GM12875 (cell line): ENCODE measurements at regions not wholly inside any gene's neighbourhood (a gene's known extent, or its start where the extent isn't known, plus 50 kb on each side); places are given as distances from the start of the nearest gene placed in this dataset.

Source experiments
- H3K4me3 ChIP-seq: one replicate; pipeline ENCODE4 v1.5.1; 2011; ENCODE audit warnings: low read depth, low read length, control low read depth
- TF ChIP-seq, protein P1 (sequence below): IDR thresholded peaks from 2 replicates; pipeline ENCODE4 v1.5.1; 2011; ENCODE audit warnings: low read depth, mild to moderate bottlenecking, control low read depth, inconsistent platforms, low read length, moderate library complexity, borderline replicate concordance; ENCODE audit not compliant: insufficient read depth

DNA sequence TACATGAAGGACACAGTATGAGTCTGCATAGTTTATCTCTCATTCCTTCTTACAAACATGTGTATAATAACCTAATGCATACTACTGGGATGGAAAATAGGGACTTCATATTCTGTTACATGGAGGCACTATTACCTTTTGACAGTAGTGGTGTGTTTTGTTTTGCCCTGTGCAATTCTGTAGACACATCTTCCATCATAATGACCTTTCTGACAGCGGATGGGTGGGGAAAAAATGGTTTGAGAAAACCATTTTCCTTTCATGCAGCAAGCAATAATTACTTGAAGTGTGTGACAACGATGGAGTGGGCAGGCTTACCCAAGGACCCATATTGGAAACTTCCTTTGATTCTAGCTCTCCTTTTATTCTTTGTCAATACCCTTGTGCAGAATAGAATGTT is 153.6 kb upstream of the ONECUT1 start:
- TF ChIP-seq, protein P1, sequence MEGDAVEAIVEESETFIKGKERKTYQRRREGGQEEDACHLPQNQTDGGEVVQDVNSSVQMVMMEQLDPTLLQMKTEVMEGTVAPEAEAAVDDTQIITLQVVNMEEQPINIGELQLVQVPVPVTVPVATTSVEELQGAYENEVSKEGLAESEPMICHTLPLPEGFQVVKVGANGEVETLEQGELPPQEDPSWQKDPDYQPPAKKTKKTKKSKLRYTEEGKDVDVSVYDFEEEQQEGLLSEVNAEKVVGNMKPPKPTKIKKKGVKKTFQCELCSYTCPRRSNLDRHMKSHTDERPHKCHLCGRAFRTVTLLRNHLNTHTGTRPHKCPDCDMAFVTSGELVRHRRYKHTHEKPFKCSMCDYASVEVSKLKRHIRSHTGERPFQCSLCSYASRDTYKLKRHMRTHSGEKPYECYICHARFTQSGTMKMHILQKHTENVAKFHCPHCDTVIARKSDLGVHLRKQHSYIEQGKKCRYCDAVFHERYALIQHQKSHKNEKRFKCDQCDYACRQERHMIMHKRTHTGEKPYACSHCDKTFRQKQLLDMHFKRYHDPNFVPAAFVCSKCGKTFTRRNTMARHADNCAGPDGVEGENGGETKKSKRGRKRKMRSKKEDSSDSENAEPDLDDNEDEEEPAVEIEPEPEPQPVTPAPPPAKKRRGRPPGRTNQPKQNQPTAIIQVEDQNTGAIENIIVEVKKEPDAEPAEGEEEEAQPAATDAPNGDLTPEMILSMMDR, result no peak
- no peak overlapping the region for H3K4me3 ChIP-seq

DNA sequence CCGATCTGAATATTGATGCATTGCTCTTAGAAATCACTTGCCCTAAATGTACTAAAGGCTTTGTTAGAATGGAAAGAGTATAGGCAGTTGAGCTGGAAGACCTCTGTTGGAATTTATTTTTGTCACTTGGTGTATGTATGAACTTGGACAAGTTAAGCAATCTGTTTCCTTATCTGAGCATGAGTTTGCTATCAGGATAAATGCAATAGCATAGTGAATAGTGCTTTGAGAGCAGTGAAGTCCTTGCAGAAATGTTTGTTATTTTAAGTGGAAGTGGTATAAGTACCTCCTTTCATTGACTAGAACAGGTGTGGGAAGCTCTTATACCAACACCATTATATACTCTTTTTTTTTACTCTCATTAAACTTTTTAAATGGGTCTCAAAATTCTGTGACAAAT is 146.4 kb upstream of the ONECUT1 start:
- TF ChIP-seq, protein P1, result no peak
- H3K4me3 ChIP-seq, result no peak overlapping the region

DNA sequence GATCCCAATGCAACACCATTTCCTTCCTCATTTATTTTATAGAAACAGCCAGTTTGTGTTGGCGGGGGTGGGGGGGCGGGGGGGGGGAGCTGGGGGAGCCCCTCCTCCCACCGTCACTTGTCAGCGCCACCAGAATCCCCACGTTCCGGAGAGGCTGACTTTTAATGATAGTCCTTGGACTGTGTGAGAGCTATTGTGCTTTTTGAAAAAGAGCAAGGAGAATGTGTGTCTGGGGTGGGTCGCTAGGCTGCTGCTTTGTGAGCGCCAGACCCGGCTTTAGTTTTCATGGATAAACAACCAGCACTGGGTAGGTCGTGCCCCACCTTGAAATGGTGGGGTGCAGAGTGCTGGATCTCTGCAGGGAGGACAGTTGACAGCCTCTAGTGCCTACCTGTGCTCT is 135.0 kb upstream of the ONECUT1 start:
- TF ChIP-seq, protein P1, result no peak

DNA sequence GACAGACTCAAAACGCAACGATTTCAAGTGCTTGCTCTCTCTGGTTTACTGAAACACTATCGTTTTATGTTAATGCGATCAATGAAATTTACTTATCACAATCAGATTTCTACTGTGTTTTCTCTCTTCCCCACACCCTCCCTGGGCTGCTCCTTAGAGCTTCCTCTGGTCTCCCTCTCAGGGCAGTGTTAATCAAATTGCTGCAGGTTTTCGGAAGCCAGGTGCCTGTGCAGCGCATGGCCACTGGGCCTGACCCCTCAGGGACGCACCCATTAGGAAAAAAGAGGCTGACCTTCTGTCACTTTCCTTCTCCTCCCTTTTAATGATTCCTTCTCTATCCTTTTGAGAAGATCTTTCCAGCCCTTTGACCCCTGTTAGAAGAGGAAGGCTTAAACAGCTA is 134.5 kb upstream of the ONECUT1 start:
- TF ChIP-seq, protein P1, result no peak
- no peak overlapping the region for H3K4me3 ChIP-seq

More for the DNA sequence above, 135.0 kb upstream of the ONECUT1 start:
- H3K4me3 ChIP-seq, result no peak overlapping the region

DNA sequence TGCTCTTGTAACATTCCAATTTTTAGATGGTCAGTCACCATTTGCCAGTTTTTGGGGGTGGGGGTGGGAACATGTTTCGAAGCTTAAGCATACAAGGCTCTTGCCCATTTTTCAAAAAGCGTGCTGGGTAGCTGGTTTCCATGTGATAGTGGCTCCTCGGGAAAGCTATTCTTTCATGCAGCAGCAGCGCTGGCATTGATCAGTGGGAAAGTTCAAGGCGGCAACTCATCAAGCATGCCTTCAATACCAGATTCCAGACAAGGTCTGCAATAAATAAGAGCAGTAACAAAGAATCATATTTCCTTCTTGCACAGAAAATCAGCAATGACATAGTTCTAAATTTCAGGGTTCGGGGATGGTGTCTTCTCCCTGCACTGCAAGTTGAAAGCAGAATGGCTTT is 133.5 kb upstream of the ONECUT1 start:
- no peak overlapping the region for H3K4me3 ChIP-seq
- TF ChIP-seq, protein P1, result no peak

DNA sequence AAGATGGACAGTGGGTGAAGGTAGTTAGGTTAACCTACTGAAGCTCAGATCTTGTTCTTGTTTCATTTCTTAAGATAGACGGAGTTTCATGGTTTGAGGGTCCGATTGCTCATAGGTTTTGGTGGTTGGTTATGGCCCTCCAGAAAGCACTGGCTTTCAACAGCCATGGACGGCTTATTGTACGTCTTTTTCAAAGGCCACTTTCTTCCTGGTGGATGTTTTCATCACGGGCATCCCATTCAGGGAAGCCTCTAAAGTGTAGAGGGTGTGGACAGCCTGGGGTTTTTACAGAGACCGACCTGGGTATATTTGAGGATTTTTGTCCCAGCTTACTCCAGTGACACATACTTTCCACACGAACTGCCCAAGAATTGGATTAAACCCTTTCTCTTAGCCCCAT is 132.7 kb upstream of the ONECUT1 start:
- TF ChIP-seq, protein P1, result no peak
- H3K4me3 ChIP-seq, result no peak overlapping the region

DNA sequence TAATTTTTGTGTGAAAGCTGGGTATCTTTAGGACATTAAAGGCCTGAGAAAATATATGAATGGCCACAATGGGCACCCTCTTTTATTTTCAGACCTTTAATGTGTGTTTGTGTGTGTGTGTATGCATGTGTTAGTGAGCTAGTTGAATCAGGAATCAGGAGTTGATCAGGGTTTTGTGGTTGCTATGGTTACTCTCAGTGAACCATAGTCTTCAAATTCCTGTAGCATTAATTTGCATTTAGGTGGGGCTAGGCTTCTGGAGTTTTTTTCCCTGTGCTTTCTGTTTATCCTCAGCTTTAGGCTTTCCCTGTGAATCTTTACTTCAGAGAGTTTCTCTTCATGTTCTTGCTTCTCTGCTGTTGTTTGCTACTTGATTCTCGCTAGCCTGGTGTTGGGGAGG is 122.0 kb upstream of the ONECUT1 start:
- H3K4me3 ChIP-seq, result no peak overlapping the region
- TF ChIP-seq, protein P1, result no peak
